Neural progenitor cell (in vitro differentiated cells): ENCODE measurements at regions not wholly inside any gene's neighbourhood (a gene's known extent, or its start where the extent isn't known, plus 50 kb on each side); places are given as distances from the start of the nearest gene placed in this dataset.

Experiments used
- EZH2 ChIP-seq: fragments of 200-600 bp; sonication (generic); IDR thresholded peaks from 2 replicates; pipeline ENCODE4 v1.6.1; 2017; ENCODE audit warnings: antibody characterized with exemption, mild to moderate bottlenecking, moderate library complexity
- TF ChIP-seq, protein P1 (sequence below): fragments of 200-600 bp; sonication (generic); IDR thresholded peaks from 2 replicates; pipeline ENCODE4 v1.5.1; 2017; ENCODE audit warnings: antibody characterized with exemption, mild to moderate bottlenecking

DNA sequence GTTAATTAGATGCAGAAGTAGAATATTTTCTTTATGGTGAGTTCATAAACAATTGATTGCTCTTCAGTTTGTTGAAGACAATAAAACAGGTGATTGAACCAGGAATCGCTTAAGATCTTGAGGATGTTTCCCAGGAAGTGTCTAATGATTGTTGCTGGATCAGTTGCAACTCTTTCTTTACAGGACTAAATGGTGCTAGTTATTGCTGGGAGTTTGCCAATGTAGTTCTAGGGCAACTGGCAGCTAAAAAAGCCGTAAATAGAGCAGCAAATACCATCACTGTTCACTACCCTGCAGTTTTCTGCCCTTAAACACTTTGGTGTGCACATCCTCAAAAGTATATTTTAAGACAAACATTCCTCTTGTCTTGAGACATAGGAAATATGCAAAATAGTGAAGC is 119.2 kb upstream of the ANK3 start:
- no peak for TF ChIP-seq EZH2
- TF ChIP-seq, protein P1, sequence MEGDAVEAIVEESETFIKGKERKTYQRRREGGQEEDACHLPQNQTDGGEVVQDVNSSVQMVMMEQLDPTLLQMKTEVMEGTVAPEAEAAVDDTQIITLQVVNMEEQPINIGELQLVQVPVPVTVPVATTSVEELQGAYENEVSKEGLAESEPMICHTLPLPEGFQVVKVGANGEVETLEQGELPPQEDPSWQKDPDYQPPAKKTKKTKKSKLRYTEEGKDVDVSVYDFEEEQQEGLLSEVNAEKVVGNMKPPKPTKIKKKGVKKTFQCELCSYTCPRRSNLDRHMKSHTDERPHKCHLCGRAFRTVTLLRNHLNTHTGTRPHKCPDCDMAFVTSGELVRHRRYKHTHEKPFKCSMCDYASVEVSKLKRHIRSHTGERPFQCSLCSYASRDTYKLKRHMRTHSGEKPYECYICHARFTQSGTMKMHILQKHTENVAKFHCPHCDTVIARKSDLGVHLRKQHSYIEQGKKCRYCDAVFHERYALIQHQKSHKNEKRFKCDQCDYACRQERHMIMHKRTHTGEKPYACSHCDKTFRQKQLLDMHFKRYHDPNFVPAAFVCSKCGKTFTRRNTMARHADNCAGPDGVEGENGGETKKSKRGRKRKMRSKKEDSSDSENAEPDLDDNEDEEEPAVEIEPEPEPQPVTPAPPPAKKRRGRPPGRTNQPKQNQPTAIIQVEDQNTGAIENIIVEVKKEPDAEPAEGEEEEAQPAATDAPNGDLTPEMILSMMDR, result no peak
